ENCODE measurements at regions not wholly inside any gene's neighbourhood (a gene's known extent, or its start where the extent isn't known, plus 50 kb on each side); places are given as distances from the start of the nearest gene placed in this dataset.

DNA sequence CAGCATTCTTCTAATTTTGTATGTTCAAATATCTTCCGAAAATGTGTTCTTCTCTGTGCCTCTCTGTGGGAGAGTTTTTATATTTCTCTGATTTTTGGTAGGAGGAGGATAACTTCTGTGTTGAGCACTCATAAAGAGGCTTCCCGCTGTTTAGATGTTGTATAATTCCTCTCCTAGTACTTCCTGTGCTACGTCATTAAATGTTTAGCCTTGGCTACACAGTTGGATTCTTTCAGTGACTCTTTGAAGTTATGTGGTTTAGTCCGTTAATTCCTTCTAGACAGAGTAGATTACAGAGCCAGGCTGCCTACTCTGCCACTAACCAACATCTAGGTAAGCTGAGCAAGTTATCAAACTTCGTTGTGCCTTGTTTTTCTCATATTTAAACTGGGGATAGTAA lies 302.6 kb downstream of the OSTF1 start:
- no peak for ATAC-seq
- TF ChIP-seq ZNF565 (CRISPR knock-in tag; conservative IDR thresholded peaks at IDR 0.05; ENCODE audit: low read depth) = no peak
- TF ChIP-seq, protein P1, sequence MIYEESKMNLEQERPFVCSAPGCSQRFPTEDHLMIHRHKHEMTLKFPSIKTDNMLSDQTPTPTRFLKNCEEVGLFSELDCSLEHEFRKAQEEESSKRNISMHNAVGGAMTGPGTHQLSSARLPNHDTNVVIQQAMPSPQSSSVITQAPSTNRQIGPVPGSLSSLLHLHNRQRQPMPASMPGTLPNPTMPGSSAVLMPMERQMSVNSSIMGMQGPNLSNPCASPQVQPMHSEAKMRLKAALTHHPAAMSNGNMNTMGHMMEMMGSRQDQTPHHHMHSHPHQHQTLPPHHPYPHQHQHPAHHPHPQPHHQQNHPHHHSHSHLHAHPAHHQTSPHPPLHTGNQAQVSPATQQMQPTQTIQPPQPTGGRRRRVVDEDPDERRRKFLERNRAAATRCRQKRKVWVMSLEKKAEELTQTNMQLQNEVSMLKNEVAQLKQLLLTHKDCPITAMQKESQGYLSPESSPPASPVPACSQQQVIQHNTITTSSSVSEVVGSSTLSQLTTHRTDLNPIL (CRISPR knock-in tag; IDR thresholded peaks at IDR 0.05; ENCODE audit: low read depth) = no peak
- no peak for TF ChIP-seq ISL1 (CRISPR knock-in tag; IDR thresholded peaks at IDR 0.05)
- TF ChIP-seq ESRRG (CRISPR knock-in tag; IDR thresholded peaks at IDR 0.05) = no peak
- TF ChIP-seq TCF4 (CRISPR knock-in tag; IDR thresholded peaks at IDR 0.05; ENCODE audit: borderline replicate concordance) = no peak
- no peak for TF ChIP-seq ZNF8 (CRISPR knock-in tag; IDR thresholded peaks at IDR 0.05)

DNA sequence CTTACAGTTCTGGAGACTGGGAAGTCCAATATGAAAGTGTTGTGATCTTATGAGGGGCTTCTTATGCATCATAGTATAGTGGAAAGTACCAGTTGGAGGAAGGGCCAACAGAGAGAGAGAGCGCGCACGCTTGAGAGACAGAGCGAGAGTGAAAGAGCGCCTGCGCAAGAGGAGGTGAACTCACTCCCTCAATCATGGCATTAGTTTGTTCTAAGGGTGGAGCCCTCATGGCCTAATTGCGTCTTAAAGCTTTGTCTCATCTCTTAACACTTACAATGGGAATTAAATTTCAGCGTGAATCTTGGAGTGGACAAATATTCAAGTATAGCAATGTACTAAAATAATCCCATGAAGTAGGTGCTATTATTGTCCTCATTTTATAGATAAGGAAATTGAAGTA lies 303.2 kb downstream of the OSTF1 start:
- no peak for ATAC-seq
- no peak for TF ChIP-seq ARNTL (CRISPR knock-in tag; IDR thresholded peaks at IDR 0.05; ENCODE audit: borderline replicate concordance, low read depth)
- no peak for TF ChIP-seq ZC3H10 (CRISPR knock-in tag; IDR thresholded peaks at IDR 0.05)
- no peak for TF ChIP-seq CSDC2 (CRISPR knock-in tag; IDR thresholded peaks at IDR 0.05)
- no peak for TF ChIP-seq GLIS3 (CRISPR knock-in tag; IDR thresholded peaks at IDR 0.05)
- no peak for TF ChIP-seq ZNF8 (CRISPR knock-in tag; IDR thresholded peaks at IDR 0.05)
- no peak for TF ChIP-seq ZNF565 (CRISPR knock-in tag; conservative IDR thresholded peaks at IDR 0.05; ENCODE audit: low read depth)
- no peak for TF ChIP-seq BACH2 (CRISPR knock-in tag; IDR thresholded peaks at IDR 0.05; ENCODE audit: borderline replicate concordance)
- TF ChIP-seq, protein P2, sequence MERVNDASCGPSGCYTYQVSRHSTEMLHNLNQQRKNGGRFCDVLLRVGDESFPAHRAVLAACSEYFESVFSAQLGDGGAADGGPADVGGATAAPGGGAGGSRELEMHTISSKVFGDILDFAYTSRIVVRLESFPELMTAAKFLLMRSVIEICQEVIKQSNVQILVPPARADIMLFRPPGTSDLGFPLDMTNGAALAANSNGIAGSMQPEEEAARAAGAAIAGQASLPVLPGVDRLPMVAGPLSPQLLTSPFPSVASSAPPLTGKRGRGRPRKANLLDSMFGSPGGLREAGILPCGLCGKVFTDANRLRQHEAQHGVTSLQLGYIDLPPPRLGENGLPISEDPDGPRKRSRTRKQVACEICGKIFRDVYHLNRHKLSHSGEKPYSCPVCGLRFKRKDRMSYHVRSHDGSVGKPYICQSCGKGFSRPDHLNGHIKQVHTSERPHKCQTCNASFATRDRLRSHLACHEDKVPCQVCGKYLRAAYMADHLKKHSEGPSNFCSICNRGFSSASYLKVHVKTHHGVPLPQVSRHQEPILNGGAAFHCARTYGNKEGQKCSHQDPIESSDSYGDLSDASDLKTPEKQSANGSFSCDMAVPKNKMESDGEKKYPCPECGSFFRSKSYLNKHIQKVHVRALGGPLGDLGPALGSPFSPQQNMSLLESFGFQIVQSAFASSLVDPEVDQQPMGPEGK (CRISPR knock-in tag; IDR thresholded peaks at IDR 0.05; ENCODE audit: borderline replicate concordance) = no peak
- TF ChIP-seq PPARA (CRISPR knock-in tag; IDR thresholded peaks at IDR 0.05; ENCODE audit: borderline replicate concordance) = no peak
- no peak for TF ChIP-seq ZFP30 (CRISPR knock-in tag; IDR thresholded peaks at IDR 0.05)
- TF ChIP-seq, protein P3, sequence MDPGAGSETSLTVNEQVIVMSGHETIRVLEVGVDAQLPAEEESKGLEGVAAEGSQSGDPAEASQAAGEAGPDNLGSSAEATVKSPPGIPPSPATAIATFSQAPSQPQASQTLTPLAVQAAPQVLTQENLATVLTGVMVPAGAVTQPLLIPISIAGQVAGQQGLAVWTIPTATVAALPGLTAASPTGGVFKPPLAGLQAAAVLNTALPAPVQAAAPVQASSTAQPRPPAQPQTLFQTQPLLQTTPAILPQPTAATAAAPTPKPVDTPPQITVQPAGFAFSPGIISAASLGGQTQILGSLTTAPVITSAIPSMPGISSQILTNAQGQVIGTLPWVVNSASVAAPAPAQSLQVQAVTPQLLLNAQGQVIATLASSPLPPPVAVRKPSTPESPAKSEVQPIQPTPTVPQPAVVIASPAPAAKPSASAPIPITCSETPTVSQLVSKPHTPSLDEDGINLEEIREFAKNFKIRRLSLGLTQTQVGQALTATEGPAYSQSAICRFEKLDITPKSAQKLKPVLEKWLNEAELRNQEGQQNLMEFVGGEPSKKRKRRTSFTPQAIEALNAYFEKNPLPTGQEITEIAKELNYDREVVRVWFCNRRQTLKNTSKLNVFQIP (CRISPR knock-in tag; IDR thresholded peaks at IDR 0.05; ENCODE audit: borderline replicate concordance, low read depth) = no peak
- TF ChIP-seq, protein P4, sequence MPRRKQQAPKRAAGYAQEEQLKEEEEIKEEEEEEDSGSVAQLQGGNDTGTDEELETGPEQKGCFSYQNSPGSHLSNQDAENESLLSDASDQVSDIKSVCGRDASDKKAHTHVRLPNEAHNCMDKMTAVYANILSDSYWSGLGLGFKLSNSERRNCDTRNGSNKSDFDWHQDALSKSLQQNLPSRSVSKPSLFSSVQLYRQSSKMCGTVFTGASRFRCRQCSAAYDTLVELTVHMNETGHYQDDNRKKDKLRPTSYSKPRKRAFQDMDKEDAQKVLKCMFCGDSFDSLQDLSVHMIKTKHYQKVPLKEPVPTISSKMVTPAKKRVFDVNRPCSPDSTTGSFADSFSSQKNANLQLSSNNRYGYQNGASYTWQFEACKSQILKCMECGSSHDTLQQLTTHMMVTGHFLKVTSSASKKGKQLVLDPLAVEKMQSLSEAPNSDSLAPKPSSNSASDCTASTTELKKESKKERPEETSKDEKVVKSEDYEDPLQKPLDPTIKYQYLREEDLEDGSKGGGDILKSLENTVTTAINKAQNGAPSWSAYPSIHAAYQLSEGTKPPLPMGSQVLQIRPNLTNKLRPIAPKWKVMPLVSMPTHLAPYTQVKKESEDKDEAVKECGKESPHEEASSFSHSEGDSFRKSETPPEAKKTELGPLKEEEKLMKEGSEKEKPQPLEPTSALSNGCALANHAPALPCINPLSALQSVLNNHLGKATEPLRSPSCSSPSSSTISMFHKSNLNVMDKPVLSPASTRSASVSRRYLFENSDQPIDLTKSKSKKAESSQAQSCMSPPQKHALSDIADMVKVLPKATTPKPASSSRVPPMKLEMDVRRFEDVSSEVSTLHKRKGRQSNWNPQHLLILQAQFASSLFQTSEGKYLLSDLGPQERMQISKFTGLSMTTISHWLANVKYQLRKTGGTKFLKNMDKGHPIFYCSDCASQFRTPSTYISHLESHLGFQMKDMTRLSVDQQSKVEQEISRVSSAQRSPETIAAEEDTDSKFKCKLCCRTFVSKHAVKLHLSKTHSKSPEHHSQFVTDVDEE (CRISPR knock-in tag; IDR thresholded peaks at IDR 0.05) = no peak
- no peak for TF ChIP-seq ESRRG (CRISPR knock-in tag; IDR thresholded peaks at IDR 0.05)
- TF ChIP-seq OSR1 (CRISPR knock-in tag; IDR thresholded peaks at IDR 0.05) = no peak

DNA sequence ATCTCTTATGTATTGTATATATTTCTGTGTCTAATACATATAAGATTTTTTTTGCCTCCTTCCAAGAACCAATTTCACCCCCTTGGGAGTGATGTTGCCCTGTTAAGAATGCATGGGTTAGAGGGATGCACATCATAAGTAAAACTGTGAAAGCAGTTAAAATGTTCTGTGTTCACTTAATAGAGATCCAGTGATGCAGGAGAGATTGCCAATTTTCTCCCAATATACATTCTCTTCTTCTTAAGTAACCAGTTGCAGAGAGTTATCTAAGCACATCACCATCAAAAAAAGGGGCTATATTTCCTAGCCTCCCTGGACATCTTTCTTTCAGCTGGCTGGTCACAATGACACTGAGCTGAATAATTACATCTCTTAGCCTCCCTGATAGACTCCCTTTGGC lies 307.0 kb downstream of the OSTF1 start:
- ATAC-seq = no peak
- TF ChIP-seq PPARA (CRISPR knock-in tag; IDR thresholded peaks at IDR 0.05; ENCODE audit: borderline replicate concordance) = no peak
- no peak for TF ChIP-seq ARNTL (CRISPR knock-in tag; IDR thresholded peaks at IDR 0.05; ENCODE audit: borderline replicate concordance, low read depth)
- TF ChIP-seq ZNF565 (CRISPR knock-in tag; conservative IDR thresholded peaks at IDR 0.05; ENCODE audit: low read depth) = no peak
- TF ChIP-seq, protein P1 (CRISPR knock-in tag; IDR thresholded peaks at IDR 0.05; ENCODE audit: low read depth) = no peak
- no peak for TF ChIP-seq ZFP3 (CRISPR knock-in tag; IDR thresholded peaks at IDR 0.05)

DNA sequence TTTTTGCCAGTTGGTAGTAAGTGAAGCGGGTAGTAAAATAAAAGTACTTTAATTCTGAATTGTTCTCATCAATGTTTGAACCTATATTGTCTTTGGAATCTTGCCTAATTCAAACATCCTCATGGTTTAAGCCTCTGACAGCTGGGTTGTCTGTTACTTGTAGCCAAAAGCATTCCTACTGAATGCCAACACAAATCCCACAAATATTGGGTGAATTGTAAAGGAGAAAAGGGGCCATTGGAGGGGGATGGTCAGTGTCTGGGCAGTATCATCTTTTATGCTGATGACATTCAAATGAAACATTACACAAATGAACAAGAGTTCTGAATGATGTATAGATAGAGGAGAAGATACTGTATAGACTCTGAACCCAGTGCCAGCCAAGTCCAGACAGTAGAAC lies 309.5 kb downstream of the OSTF1 start:
- no peak for ATAC-seq
- no peak for TF ChIP-seq ZNF8 (CRISPR knock-in tag; IDR thresholded peaks at IDR 0.05)
- TF ChIP-seq, protein P3 (CRISPR knock-in tag; IDR thresholded peaks at IDR 0.05; ENCODE audit: borderline replicate concordance, low read depth) = no peak
- TF ChIP-seq, protein P4 (CRISPR knock-in tag; IDR thresholded peaks at IDR 0.05) = no peak
- TF ChIP-seq, protein P1 (CRISPR knock-in tag; IDR thresholded peaks at IDR 0.05; ENCODE audit: low read depth) = no peak
- no peak for TF ChIP-seq ZFP30 (CRISPR knock-in tag; IDR thresholded peaks at IDR 0.05)
- TF ChIP-seq GLIS3 (CRISPR knock-in tag; IDR thresholded peaks at IDR 0.05) = no peak
- no peak for TF ChIP-seq ARNTL (CRISPR knock-in tag; IDR thresholded peaks at IDR 0.05; ENCODE audit: borderline replicate concordance, low read depth)
- no peak for TF ChIP-seq ZNF70 (CRISPR knock-in tag; IDR thresholded peaks at IDR 0.05)
- TF ChIP-seq CSDC2 (CRISPR knock-in tag; IDR thresholded peaks at IDR 0.05) = no peak
- TF ChIP-seq ZFP3 (CRISPR knock-in tag; IDR thresholded peaks at IDR 0.05) = no peak
- TF ChIP-seq BACH2 (CRISPR knock-in tag; IDR thresholded peaks at IDR 0.05; ENCODE audit: borderline replicate concordance) = no peak

All from SK-N-SH treated with all-trans-retinoic acid at 6 μM for 48 hours (cell line).